Middle frontal gyrus (tissue), 1 donor: ENCODE measurements at regions not wholly inside any gene's neighbourhood (a gene's known extent, or its start where the extent isn't known, plus 50 kb on each side); places are given as distances from the start of the nearest gene placed in this dataset.

ENCODE experiments used
- DNase-seq: peaks from one replicate; pipeline ENCODE4 v3.0.0-alpha.2; 2015; ENCODE audit warnings: low spot score; ENCODE audit errors: extremely low spot score

- no peak for DNase-seq
These were observed 1461.7 kb upstream of the PIK3C3 start for GRCh38 chr18:40493316-40493715.

- no peak for DNase-seq
These were observed 1465.7 kb upstream of the PIK3C3 start for GRCh38 chr18:40489301-40489700.

GRCh38 chr18:40485318-40485717, 1469.7 kb upstream of the PIK3C3 start:
- no peak for DNase-seq

- no peak for DNase-seq
These were observed 1481.6 kb upstream of the PIK3C3 start for GRCh38 chr18:40473221-40474029.

- DNase-seq, result no peak
These were observed 1484.3 kb upstream of the PIK3C3 start for GRCh38 chr18:40470723-40471122.

- no peak for DNase-seq
These were observed 1485.2 kb upstream of the PIK3C3 start for GRCh38 chr18:40469851-40470250.

GRCh38 chr18:40469316-40469715, 1485.7 kb upstream of the PIK3C3 start:
- no peak for DNase-seq

GRCh38 chr18:40464032-40464431, 1491.0 kb upstream of the PIK3C3 start:
- DNase-seq, result no peak

- DNase-seq, result no peak
These were observed 1501.1 kb upstream of the PIK3C3 start for GRCh38 chr18:40453903-40454302.

- DNase-seq, result no peak
These were observed 1502.4 kb upstream of the PIK3C3 start for GRCh38 chr18:40452599-40452998.

- DNase-seq, result peak; percentile 45
These were observed 1504.3 kb upstream of the PIK3C3 start for GRCh38 chr18:40450751-40451150.

GRCh38 chr18:40447820-40448219, 1507.2 kb upstream of the PIK3C3 start:
- DNase-seq, result no peak

- DNase-seq, result no peak
These were observed 1514.9 kb upstream of the PIK3C3 start for GRCh38 chr18:40440088-40440487.

GRCh38 chr18:40437517-40437916, 1517.5 kb upstream of the PIK3C3 start:
- no peak for DNase-seq

GRCh38 chr18:40431071-40431985, 1523.7 kb upstream of the PIK3C3 start:
- DNase-seq, result no peak

GRCh38 chr18:40423291-40423690, 1531.7 kb upstream of the PIK3C3 start:
- DNase-seq, result no peak

GRCh38 chr18:40420675-40421074, 1534.4 kb upstream of the PIK3C3 start:
- no peak for DNase-seq

GRCh38 chr18:40417501-40417900, 1537.5 kb upstream of the PIK3C3 start:
- no peak for DNase-seq

- DNase-seq, result no peak
These were observed 1539.2 kb upstream of the PIK3C3 start for GRCh38 chr18:40415821-40416220.

- DNase-seq, result no peak
These were observed 1539.8 kb upstream of the PIK3C3 start for GRCh38 chr18:40415176-40415791.

- DNase-seq, result no peak
These were observed 1540.8 kb upstream of the PIK3C3 start for GRCh38 chr18:40414155-40414754.
